ENCODE measurements at regions not wholly inside any gene's neighbourhood (a gene's known extent, or its start where the extent isn't known, plus 50 kb on each side); places are given as distances from the start of the nearest gene placed in this dataset.

DNA sequence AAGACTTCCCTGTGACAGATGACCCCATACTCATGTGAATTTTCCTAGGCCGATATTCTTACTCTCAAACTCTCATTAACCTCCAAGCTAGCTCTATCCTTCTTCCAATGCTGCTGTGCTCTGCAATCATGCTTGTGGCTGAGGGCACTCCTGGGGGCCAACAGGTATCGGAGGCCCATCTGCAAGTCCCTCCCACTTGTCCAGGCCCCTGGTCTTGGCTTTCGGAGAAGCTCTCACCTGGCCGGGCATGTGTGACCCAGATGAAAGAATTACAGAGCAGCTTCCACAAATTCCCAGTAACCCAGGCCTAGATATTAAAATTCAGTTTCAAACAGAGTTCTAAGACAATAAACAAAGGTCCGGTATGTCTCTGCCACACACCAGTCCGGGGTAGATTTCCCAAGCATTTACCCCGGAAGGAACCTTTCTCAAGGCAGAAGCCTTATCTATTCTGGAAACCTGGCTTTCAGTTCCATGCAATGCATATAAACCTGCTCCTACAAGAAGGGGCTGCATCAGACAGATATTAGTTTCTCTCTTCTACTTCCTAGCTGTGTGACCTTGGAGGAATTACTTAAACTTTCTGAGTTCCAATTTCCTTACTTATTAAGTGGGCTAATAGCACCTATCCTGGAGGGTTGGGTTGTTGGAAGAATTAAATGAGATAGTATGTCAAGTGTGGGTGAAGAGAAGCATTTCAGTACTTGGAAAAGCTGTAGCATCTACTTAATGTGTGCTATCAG, 270.8 kb downstream of the PTTG2 start:
- DNase-seq: no peak

DNA sequence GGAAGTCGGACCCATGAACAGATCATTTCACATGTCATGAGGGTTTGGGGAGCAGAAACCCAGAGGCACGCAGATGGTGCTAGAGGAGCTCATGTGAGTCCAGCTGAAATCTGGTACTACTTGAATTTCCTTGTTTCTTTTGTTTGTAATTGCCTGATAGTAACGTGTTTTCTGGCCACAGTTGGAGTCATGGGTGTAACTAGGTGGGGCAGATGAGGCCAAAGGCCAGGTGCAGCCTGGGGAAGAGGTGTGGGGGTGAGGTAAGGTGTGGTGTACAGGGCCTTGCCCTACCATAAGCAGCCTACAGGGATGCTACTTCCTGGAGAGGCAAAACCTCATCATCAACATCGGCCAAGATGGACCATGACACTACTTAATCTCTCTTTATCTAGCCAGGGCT, 271.4 kb downstream of the PTTG2 start:
- DNase-seq: no peak

DNA sequence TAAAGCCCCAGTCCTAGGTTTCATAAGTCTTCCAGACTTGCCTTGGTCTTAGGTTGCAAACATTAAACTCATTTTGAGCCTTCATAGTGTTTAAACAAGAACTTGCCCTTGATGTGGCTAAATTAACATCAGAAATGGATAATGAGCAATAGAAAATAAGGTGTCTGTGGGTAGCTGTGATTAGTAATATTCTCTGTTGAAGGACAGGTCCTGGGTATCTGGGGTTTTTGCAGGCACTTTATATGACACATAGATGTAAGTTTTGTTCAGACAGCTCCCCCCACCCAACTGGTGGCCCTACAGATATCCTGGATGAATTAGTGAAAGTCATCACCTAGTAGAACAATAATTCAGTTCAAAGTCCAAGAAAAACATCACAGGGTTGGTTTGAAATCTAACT, 272.5 kb downstream of the PTTG2 start:
- no peak for DNase-seq

DNA sequence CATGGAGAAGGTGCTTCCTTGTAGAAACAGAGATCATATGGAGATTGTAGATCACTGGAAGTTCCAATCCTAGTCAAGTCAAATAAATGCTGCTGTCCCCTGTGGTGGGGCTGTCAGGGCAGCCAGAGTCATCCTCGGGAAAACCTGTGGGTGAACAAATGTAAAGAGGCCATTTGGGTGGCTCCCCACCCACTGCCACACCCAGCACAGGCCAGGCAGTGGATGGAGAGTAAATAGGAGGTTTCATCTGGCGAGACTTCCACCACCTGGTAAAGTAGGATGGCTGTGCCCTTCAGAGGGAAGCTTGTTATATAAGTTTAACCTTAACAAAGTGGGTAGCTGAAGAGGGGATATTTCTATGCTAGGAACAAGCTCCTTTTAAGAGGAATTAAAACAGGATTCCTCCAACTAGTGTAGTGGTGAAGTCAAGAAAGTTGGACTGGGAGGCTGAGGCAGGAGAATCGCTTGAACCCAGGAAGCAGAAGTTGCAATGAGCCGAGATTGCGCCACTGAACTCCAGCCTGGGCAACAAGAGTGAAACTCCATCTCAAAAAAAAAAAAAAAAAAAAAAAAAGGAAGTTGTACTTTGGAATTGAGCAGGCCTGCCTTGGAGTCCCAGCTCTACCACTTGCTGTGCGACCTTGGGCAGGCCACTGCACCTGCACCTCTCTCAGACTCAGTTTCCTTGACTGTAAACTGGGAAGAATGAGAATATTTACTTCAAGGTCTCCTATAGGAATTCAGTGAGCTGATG, 273.7 kb downstream of the PTTG2 start:
- DNase-seq: no peak

DNA sequence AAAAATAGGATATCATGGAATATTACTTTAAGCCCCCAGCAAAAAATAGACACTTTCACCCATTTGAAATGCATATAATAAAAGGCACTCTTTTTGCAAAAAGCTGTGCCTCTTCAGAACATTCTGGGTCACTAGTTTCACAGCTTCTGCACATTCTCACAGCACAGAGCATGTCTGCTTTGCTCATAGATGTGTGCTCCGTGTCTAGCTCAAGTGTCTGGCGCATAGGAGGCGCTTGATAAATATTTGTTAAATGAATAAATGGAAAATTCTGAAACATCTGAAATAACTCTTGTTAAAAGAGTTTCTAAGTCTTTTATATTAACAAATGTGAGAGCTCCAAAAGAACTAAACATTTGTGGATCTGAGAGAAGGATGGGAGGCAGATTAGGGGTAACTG, 275.2 kb downstream of the PTTG2 start:
- no peak for DNase-seq

GRCh38 chr4:38236003-38236402, 275.8 kb downstream of the PTTG2 start:
- no peak for DNase-seq

- no peak for DNase-seq
Measured at GRCh38 chr4:38236503-38236902, 276.3 kb downstream of the PTTG2 start.

DNA sequence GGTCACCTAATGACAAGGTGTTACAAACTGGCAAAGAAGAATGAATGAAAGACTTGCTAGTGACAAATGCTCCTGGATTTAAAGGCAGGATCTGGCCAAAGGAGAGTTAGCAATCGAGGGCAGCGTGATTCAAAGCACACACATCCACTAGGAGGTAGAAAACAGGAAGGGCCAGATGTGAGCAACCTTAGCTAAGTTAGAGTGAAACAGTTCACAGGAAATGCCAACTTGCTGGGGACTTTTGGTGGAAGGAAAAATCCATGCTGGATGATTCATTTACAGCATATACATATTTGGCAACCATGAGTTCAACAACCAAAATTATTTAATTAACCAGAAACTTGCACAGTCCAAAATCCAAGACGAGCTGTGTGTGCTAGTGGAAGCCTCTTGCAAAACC, 276.9 kb downstream of the PTTG2 start:
- DNase-seq: no peak

- DNase-seq: no peak
Measured at GRCh38 chr4:38241541-38241940, 281.3 kb downstream of the PTTG2 start.

DNA sequence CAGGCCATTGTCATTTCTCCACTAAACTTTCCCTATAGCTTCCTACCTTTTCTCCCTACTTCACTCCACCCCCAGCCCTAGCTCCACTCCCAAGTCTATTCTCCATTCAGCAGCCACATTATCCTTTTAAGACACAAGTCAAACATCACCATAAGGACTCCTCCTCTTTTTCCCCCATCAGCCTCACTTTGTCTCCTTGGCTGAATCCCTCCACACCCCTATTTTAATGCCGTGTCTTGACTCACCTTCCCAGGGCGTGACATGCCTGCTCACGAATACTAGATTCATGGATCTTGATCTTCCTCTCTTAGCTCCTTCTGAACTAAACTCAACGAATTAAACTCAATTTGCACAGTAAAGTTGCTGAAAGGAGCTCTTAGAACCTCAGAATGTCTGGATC, 281.9 kb downstream of the PTTG2 start:
- DNase-seq: no peak

DNA sequence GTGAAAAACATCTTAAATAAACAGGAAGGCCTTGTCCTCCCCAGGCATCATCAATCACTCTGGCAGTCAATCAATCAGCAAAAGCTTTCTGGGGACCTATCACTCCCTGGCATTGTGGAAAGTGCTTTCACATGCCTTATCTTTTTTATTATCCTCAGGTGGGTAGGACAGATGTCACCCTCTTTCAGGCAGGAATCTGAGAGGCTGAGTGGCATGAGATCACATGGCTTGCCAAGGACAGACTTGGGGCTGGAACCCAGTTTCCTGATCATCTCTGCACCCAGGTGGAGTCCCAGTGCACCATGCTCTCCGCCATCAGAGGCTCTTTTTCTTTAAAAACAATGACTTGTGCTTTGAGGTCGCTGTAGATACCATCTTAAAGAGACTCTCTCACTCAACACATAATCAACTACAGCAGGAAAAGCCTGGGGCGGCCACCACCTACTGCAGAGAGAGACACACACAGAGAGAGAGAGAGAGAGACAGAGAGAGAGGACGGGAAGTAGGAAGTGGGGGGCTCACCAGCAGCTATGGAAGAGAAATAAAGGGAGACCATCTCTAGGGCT, 282.7 kb downstream of the PTTG2 start:
- no peak for DNase-seq

DNA sequence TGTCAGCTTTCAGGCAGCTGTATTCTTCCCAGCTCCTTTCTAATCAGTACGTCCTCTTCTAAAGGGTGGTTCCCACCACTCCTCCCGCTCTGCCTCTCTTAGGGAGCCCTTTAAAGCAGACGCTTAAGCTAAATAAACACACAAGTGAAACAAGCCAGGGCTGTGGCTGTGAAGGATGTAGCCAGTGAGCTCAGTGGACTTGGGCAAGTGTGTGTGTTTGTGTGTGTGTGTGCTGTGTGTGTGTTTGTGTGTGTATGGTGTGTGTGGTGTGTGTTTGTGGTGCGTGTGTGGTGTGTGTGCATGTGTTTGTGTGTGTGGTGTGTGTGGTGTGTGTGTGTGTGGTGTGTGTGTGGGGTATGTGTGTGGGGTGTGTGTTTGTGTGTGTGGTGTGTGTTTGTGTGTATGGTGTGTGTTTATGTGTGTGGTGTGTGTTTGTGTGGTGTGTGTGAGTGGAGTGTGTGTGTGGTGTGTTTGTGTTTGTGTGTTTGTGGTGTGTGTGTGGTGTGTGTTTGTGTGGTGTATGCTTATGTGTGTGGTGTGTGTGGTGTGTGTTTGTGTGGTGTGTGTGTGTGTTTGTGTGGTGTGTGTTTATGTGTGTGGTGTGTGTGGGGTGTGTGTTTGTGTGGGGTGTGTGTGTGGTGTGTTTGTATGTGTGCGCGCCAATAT, 283.3 kb downstream of the PTTG2 start:
- no peak for DNase-seq

DNA sequence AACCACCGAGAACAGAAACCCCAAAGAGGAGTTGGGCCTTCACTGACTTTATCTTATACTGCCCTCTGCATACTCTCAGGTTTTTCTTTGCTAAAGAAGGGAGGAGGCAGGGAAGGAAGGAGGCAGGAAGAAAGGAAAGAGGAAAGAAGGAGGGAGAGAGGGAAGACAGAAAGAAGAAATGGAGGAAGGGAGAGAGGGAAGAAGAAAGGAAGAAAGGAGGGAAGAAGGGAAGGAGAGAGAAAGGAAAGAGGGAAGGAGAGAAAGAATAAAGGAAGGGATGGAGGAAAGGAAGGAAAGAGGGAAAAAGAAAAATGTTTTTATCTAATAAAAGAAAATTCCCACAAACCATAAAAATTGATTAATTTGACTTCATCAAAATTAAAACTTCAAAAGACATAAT, 294.6 kb downstream of the PTTG2 start:
- no peak for DNase-seq

- DNase-seq: no peak
Measured at GRCh38 chr4:38255572-38255971, 295.4 kb downstream of the PTTG2 start.

DNA sequence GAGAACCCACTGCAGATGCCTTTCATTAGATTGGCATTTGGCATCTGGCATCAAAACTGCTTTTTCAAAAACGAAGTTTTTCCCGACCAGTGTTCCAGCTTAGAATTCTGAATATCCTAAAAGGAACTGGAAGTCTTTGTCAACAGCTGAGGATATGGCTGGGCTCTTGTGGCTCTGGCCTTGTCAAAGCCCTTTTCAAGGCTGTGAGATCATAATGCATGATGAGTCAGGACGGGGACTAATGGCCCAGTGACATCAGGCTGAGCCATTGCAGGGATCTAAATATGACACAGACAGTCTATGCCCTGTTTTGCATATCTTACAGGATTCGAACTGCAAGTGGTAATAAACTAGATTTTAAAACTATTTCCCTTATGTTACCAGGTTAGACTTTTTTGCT, 306.4 kb downstream of the PTTG2 start:
- no peak for DNase-seq

GRCh38 chr4:38268108-38268820, 308.1 kb downstream of the PTTG2 start:
- no peak for DNase-seq

DNA sequence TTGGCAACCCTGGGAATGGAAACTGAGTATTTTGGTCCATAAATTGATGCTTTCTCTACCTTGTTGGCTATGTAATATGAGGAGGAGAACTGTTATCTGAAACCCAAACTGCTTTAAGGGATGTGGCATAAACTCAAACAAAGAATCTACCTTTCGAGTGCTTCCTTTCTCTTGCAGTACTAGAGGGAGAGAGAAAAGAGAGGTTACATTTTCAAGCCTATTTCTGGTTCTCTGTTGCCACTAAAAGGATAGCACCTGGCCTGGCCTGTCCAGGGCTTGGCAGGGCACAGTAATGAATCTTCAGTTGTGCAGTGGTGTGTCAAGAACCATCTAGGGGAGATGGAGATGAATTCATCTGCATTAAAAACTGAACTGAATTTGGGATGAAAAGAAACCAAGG, 308.6 kb downstream of the PTTG2 start:
- no peak for DNase-seq

DNA sequence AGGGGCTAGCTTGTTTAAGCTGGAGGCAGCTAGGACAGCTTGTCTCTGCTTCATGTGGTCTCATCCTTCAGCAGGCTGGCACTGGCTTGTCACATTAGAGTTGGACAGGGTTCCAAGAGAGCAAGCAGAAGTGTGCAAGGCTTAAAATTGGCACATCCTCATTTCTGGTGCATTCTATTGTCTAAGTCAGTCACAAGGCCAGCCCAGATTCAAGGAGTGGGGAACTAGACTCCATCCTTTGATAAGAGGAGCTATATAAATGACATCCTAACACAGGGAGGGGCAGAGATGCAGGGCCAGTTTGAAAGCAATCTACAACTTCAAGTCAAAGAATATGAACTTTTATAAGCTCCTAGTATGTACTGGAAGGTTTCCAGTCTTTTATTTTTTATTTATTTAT, 313.2 kb downstream of the PTTG2 start:
- DNase-seq: no peak

DNA sequence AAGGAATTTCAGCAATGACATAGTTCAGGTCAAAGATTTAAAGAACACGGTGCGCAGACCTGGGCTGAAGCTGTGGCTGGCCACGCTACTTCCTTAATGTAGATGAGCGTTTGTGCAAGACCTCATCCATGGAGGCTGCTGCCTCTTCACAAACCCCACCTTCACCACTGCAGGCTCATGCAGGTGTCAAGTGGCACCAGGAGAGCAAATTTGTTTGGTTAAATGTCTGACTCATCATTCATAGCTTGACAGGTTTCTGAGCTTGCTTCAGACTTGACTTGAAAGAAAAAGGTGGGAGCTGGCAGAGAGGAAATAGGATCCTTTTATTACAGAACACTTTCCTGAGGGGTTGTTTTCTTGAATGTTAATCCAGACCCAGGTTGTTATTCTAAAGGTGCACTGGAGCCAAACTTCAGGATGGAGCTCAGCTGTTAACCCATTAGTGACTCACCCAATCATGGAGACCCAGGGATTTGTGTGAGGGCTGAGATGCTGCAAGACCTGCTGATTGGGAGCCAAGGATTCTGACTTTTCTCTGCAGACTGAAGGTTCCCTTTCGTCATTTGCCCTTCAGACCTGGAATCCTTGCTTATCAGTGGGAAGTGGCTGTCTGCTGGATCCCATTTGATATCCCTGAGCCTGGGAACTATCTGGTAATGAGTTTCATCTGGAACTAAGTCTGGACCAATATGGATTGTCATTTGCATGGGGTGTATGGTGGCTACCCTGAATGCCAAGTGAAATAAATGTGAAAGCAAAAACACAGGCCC, 315.3 kb downstream of the PTTG2 start:
- no peak for DNase-seq

- DNase-seq: no peak
Measured at GRCh38 chr4:38278255-38278654, 318.1 kb downstream of the PTTG2 start.

DNA sequence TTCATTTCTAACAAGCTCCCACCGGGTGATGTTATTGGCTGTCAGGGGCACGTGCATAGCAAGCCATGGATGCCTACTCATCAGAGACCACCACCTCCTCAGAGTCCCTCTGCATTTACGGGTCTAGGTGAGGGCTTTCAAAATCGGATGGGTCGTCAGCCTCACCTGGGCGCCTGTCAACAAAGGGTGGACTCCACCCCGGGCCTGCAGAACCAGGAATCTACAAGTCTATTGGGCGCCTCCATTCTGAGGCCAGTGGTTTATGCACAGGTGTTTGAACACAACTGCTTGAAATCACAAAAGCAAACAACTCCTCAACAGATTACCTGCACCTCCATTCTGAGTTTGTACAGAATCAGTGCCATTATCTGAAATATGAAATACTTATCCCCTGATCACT, 318.9 kb downstream of the PTTG2 start:
- DNase-seq: no peak

DNA sequence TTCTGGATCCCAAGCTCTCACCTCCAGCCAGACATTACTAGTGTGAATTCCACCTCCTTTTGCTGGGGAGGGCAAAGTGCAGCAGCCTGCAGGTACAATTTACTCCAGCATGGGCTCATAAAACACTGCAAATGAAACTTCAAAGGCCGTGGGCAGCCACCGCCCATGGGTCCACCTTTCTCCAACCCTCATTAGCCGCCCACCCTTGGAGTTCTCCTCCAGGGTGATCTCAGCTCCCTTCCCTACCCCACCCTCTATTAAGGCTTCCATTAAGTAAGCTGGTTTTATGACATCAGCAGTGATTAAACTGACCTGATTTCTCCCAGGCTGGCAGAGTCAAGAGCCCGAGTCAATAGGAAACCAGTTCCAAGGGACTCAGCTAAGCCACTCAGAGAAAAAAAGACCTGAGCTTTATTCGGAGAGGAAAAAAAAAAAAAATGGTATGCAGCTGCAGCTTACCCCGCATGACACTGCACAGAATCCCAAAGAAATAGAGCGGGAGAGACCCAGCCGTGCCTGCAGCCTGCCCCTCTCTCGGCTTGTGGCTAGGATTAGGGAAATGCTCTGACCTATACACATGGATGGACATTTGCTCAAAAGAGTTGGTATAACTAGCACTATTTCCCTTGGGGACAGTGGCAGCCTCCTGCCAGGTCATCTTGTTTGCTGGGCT, 319.6 kb downstream of the PTTG2 start:
- peak; percentile 0 for DNase-seq

Measured in NCI-H82 (cell line).